ENCODE measurements at regions not wholly inside any gene's neighbourhood (a gene's known extent, or its start where the extent isn't known, plus 50 kb on each side); places are given as distances from the start of the nearest gene placed in this dataset.
"Not testable (repeated sequence)": the region's sequence is repeated elsewhere in the genome, so short reads cannot be mapped to it uniquely, and the experiment has no call there.

- no peak for TF ChIP-seq YY1 (IDR thresholded peaks at IDR 0.05; ENCODE audit: insufficient read depth, insufficient read length)
- TF ChIP-seq ZNF274 (IDR thresholded peaks at IDR 0.05; ENCODE audit: low read depth, low read length) = no peak
- no peak for TF ChIP-seq SUZ12 (IDR thresholded peaks at IDR 0.05; ENCODE audit: extremely low read depth, insufficient read depth, insufficient read length)
- Histone ChIP-seq H3K36me3 (ENCODE audit: insufficient read depth, insufficient read length, low read length) (no peaks in the 10 kb centered on the region), H3K4me1 (ENCODE audit: insufficient read depth, insufficient read length) (peaks cover 3% of the 10 kb centered on the region), H3K9me3 (ENCODE audit: insufficient read depth, low read length) (peaks cover 37% of the 10 kb centered on the region), H3K9ac (ENCODE audit: insufficient read length, low read depth) (no peak overlapping the region), H3K27me3 (ENCODE audit: insufficient read depth, insufficient read length) (no peaks in the 10 kb centered on the region), H3K4me3 (ENCODE audit: insufficient read length, low read depth) (no peak overlapping the region)
- no peak for DNase-seq (ENCODE audit: low read depth, low spot score)
Observed at GRCh38 chr16:10297341-10298006, 88.4 kb upstream of the ATF7IP2 start.

DNA sequence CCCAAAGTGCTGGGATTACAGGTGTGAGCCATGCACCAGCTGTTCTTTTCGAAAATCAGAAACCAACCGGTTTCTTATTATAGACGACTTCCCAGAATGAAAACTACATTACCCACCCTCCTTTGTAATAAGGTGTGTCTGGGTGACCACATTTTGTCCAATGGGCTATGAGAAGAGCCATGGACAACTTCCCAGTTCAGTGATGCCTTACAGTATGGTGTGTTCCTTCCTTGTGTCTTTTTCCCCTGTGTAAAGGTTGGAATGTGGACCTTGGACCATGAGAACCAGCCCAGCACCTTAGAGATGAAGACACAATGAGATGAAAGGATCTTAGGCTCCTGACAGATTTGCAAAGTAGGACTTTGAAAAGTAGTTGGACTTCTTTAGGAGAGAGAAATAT is 85.0 kb upstream of the ATF7IP2 start:
- Histone ChIP-seq H3K9ac (ENCODE audit: insufficient read length, low read depth) (no peak overlapping the region), H3K4me3 (ENCODE audit: insufficient read length, low read depth) (no peak overlapping the region), H3K27me3 (ENCODE audit: insufficient read depth, insufficient read length) (no peaks in the 10 kb centered on the region), H3K4me1 (ENCODE audit: insufficient read depth, insufficient read length) (no peaks in the 10 kb centered on the region), H3K36me3 (ENCODE audit: insufficient read depth, insufficient read length, low read length) (no peaks in the 10 kb centered on the region), H3K9me3 (ENCODE audit: insufficient read depth, low read length) (peaks cover 16% of the 10 kb centered on the region; the same call in 1 of the 2 replicates)
- DNase-seq (ENCODE audit: low read depth, low spot score) = no peak
- TF ChIP-seq YY1 (IDR thresholded peaks at IDR 0.05; ENCODE audit: insufficient read depth, insufficient read length) (no peak), ZNF274 (IDR thresholded peaks at IDR 0.05; ENCODE audit: low read depth, low read length) (no peak), SUZ12 (IDR thresholded peaks at IDR 0.05; ENCODE audit: extremely low read depth, insufficient read depth, insufficient read length) (no peak)

DNA sequence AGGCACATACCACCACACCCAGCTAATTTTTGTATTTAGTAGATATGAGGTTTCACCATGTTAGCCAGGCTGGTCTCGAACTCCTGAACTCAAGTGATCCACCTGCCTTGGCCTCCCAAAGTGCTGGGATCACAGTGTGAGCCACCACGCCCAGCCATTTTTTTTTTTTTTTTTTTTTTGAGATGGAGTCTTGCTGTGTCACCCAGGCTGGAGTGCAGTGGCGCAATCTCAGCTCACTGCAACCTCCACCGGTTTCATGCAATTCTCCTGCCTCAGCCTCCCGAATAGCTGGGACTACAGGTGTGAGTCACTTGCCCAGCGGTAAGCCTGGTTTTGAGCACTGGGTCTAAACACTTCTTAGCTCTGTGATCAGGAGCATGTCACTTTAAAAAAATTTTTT is 84.3 kb upstream of the ATF7IP2 start:
- not testable (repeated sequence) for H3K4me1 ChIP-seq (ENCODE audit: insufficient read depth, insufficient read length); H3K4me3 ChIP-seq (ENCODE audit: insufficient read length, low read depth); DNase-seq (ENCODE audit: low read depth, low spot score); H3K9ac ChIP-seq (ENCODE audit: insufficient read length, low read depth); H3K36me3 ChIP-seq (ENCODE audit: insufficient read depth, insufficient read length, low read length); H3K27me3 ChIP-seq (ENCODE audit: insufficient read depth, insufficient read length)
- H3K9me3 ChIP-seq (ENCODE audit: insufficient read depth, low read length) = peaks cover 11% of the 10 kb centered on the region; the same call in 1 of the 2 replicates

DNA sequence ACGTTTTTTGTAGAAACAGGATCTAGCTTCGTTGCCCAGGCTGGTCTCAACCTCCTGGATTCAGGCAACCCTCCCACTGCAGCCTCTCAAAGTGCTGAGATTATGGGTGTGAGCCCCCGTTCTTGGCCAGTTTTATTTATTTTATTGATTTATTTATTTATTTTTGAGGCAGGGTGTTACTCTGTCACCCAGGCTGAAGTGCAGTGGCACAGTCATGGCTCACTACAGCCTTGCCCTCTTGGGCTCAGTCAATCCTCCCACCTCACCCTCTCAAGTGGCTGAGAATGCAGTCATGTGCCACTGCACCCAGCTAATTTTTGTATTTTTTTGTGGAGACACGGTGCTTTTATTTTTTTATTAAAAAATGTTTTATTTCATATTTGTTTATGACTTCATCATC is 79.9 kb upstream of the ATF7IP2 start:
- H3K4me3 ChIP-seq (ENCODE audit: insufficient read length, low read depth) = no peak overlapping the region
- H3K9me3 ChIP-seq (ENCODE audit: insufficient read depth, low read length) = no peaks in the 10 kb centered on the region
- no peaks in the 10 kb centered on the region for H3K36me3 ChIP-seq (ENCODE audit: insufficient read depth, insufficient read length, low read length)
- no peak for DNase-seq (ENCODE audit: low read depth, low spot score)
- H3K27me3 ChIP-seq (ENCODE audit: insufficient read depth, insufficient read length) = no peaks in the 10 kb centered on the region
- no peak overlapping the region for H3K9ac ChIP-seq (ENCODE audit: insufficient read length, low read depth)
- H3K4me1 ChIP-seq (ENCODE audit: insufficient read depth, insufficient read length) = no peaks in the 10 kb centered on the region
- TF ChIP-seq SUZ12 (IDR thresholded peaks at IDR 0.05; ENCODE audit: extremely low read depth, insufficient read depth, insufficient read length) (no peak), YY1 (IDR thresholded peaks at IDR 0.05; ENCODE audit: insufficient read depth, insufficient read length) (no peak), ZNF274 (IDR thresholded peaks at IDR 0.05; ENCODE audit: low read depth, low read length) (no peak)

- no peaks in the 10 kb centered on the region for H3K36me3 ChIP-seq (ENCODE audit: insufficient read depth, insufficient read length, low read length)
- no peaks in the 10 kb centered on the region for H3K9me3 ChIP-seq (ENCODE audit: insufficient read depth, low read length)
- no peak for TF ChIP-seq ZNF274 (IDR thresholded peaks at IDR 0.05; ENCODE audit: low read depth, low read length)
- TF ChIP-seq SUZ12 (IDR thresholded peaks at IDR 0.05; ENCODE audit: extremely low read depth, insufficient read depth, insufficient read length) = no peak
- no peak for TF ChIP-seq YY1 (IDR thresholded peaks at IDR 0.05; ENCODE audit: insufficient read depth, insufficient read length)
Observed at GRCh38 chr16:10308305-10309193, 77.3 kb upstream of the ATF7IP2 start.

DNA sequence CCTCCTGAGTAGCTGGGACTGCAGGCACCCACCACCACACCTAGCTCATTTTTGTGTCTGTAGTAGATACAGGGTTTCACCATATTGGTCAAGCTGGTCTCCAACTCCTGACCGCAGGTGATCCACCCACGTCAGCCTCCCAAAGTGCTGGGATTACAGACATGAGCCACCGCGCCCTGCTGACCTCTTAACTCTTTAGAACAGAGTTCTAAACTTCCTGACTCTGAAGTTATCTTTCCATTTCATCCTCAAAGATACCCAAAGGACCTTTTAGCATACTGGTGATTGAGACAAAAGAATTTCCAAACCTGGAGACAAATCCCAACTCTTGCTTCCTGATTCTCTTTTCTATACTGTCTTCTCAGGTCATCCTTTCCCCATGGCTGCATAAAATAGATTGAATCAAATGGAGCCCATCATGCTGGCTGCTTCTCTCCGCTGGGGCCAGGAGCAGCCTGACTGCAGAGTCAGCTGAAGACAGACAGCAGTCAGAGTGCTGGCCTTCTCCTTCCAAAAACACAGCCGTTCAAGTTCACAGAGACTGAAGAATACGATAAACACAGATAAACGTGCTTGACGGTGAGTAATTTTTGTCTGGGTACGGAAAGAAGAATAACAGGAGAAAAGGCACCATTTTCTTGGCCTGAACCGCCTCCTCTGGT is 76.5 kb upstream of the ATF7IP2 start:
- Histone ChIP-seq H3K4me3 (ENCODE audit: insufficient read length, low read depth) (no peak overlapping the region), H3K9ac (ENCODE audit: insufficient read length, low read depth) (no peak overlapping the region), H3K9me3 (ENCODE audit: insufficient read depth, low read length) (no peaks in the 10 kb centered on the region), H3K4me1 (ENCODE audit: insufficient read depth, insufficient read length) (no peaks in the 10 kb centered on the region), H3K36me3 (ENCODE audit: insufficient read depth, insufficient read length, low read length) (no peaks in the 10 kb centered on the region), H3K27me3 (ENCODE audit: insufficient read depth, insufficient read length) (no peaks in the 10 kb centered on the region)
- TF ChIP-seq ZNF274 (IDR thresholded peaks at IDR 0.05; ENCODE audit: low read depth, low read length) (no peak), YY1 (IDR thresholded peaks at IDR 0.05; ENCODE audit: insufficient read depth, insufficient read length) (no peak), SUZ12 (IDR thresholded peaks at IDR 0.05; ENCODE audit: extremely low read depth, insufficient read depth, insufficient read length) (no peak)
- no peak for DNase-seq (ENCODE audit: low read depth, low spot score)

More at GRCh38 chr16:10308305-10309193, 77.3 kb upstream of the ATF7IP2 start:
- DNase-seq (ENCODE audit: low read depth, low spot score) = no peak
- no peak overlapping the region for H3K9ac ChIP-seq (ENCODE audit: insufficient read length, low read depth)
- no peak overlapping the region for H3K4me3 ChIP-seq (ENCODE audit: insufficient read length, low read depth)
- no peaks in the 10 kb centered on the region for H3K27me3 ChIP-seq (ENCODE audit: insufficient read depth, insufficient read length)
- no peaks in the 10 kb centered on the region for H3K4me1 ChIP-seq (ENCODE audit: insufficient read depth, insufficient read length)

DNA sequence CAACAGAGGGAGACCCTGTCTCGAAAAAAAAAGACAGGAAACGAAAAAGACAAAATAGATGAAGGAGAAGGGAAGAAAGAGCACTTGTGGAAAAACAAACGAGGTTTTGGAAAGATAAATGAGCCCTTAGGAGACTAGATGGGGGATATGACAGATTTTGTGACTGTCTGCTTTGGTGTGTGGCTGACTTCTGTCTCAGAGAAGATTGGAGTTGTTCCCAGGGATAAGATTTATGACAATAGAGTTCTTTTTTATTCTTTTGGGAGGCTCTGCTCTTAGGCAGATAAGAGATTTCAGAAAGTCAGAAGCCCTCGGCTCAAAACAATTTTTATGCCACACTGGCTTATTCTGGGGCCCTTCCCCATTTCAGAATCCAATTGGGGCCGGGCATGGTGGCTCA is 73.9 kb upstream of the ATF7IP2 start:
- no peaks in the 10 kb centered on the region for H3K36me3 ChIP-seq (ENCODE audit: insufficient read depth, insufficient read length, low read length)
- no peak for DNase-seq (ENCODE audit: low read depth, low spot score)
- H3K4me1 ChIP-seq (ENCODE audit: insufficient read depth, insufficient read length) = no peaks in the 10 kb centered on the region
- no peaks in the 10 kb centered on the region for H3K9me3 ChIP-seq (ENCODE audit: insufficient read depth, low read length)
- no peak overlapping the region for H3K4me3 ChIP-seq (ENCODE audit: insufficient read length, low read depth)
- TF ChIP-seq ZNF274 (IDR thresholded peaks at IDR 0.05; ENCODE audit: low read depth, low read length) (no peak), SUZ12 (IDR thresholded peaks at IDR 0.05; ENCODE audit: extremely low read depth, insufficient read depth, insufficient read length) (no peak), YY1 (IDR thresholded peaks at IDR 0.05; ENCODE audit: insufficient read depth, insufficient read length) (no peak)
- H3K27me3 ChIP-seq (ENCODE audit: insufficient read depth, insufficient read length) = no peaks in the 10 kb centered on the region
- H3K9ac ChIP-seq (ENCODE audit: insufficient read length, low read depth) = no peak overlapping the region

Data from NT2/D1 (cell line).